ENCODE measurements at regions not wholly inside any gene's neighbourhood (a gene's known extent, or its start where the extent isn't known, plus 50 kb on each side); places are given as distances from the start of the nearest gene placed in this dataset.
A peak's percentile ranks its signal among the peaks of the same experiment; 100 is the strongest.

DNA sequence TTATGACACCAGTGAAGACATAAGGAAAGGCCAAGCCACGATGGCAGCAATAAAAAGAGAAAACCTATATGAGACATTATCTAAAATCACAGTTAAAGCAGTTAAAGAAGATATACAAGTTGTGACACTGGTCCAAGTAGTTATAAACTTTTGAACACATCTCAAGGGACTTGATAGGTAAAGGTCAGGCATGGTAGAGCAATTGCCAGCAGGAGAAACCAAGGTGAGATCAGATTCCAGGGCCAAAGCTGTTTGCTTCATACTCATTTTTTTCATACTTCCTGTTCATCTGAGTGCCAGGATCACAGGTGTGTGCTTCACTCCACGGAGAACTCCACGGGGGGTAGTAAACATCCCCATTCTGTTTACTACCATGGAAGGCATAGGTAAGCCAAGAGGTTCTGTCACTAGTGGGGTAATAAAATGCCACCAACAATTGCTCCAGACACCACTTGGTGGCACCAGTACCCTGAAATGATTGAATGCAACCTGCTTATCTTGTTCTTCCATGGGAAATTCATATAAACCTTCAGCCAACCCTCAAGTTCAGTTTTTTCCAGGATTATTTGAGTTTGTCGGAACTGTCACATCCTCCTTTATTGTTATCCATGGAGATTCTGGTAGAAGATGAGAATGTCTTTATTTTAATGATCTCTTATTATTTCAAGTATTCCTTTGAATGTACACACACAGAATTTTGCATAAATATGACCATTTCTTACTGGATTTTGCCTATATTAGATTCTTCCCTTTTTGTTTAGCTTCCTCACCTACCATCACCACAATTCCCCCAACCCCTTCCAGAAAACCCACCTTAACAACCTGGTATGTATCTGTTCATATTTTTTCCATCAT, 59.2 kb upstream of the TSPAN8 start:
- H3K9me3 ChIP-seq: no peaks in the 10 kb centered on the region
- H3K36me3 ChIP-seq: no peaks in the 10 kb centered on the region
- peak overlapping the region in 2 of 4 donors; percentile 4 to 74 for H3K27ac ChIP-seq
- H3K4me1 ChIP-seq: peaks cover 0 to 40% (median 5%) of the 10 kb centered on the region in 4 donors
- peak; percentile 34 to 47 (median 40) for TF ChIP-seq CTCF (IDR thresholded peaks at IDR 0.05)
- TF ChIP-seq POLR2A (IDR thresholded peaks at IDR 0.05): no peak
- DNase-seq (ENCODE audit: low spot score in 2 of 2): peak in 1 of 2 donors; percentile 16
- no peak overlapping the region for H3K4me3 ChIP-seq
- H3K27me3 ChIP-seq: no peaks in the 10 kb centered on the region
- WGBS, 2 donors: 58 to 67% methylated on average over 4 of the region's 4 CpGs

- Histone ChIP-seq H3K4me3 (no peak overlapping the region), H3K9me3 (no peaks in the 10 kb centered on the region), H3K36me3 (no peaks in the 10 kb centered on the region), H3K4me1 (peaks cover 0 to 37% (median 5%) of the 10 kb centered on the region in 4 donors), H3K27ac (peak overlapping the region in 2 of 4 donors; percentile 14 to 42), H3K27me3 (no peaks in the 10 kb centered on the region)
- DNase-seq (ENCODE audit: low spot score in 2 of 2): no peak
- TF ChIP-seq EP300 (IDR thresholded peaks at IDR 0.05): no peak
- no peak for TF ChIP-seq CTCF (IDR thresholded peaks at IDR 0.05)
- no peak for TF ChIP-seq POLR2A (IDR thresholded peaks at IDR 0.05)
- WGBS, 2 donors: 40 to 50% methylated on average over 6 of the region's 6 CpGs
These were observed 56.9 kb upstream of the TSPAN8 start for GRCh38 chr12:71214511-71215285.

DNA sequence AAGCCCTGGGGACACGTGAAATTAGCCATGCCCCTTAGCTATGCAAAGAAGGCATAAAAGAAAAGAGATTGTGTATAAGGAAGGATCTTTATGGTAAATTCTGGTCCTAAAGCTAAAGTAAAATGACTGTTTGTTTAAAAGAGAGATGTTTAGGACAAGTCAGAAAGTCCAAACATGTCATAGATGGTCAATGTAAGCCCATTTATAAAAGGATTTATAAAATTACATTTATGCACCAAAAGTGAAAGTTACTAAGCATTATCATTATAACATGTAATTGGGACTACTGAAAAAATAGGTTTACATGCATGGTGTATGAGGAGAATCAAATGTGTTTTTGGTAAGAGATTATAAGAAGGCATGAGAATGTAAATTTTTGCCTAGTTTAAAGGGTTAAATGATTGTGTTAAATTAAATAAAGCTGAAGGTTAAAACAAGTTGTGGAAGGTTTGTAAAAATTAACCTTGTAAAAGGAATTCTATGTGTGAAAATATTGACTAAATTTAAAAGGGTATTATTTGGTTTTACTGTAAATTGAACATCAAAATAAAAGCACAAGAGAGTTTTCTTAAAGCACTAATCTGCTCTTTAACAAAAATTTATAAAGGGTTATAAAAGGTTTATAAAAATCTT, 50.4 kb upstream of the TSPAN8 start:
- H3K4me3 ChIP-seq: no peak overlapping the region
- no peak for DNase-seq (ENCODE audit: low spot score in 2 of 2)
- no peaks in the 10 kb centered on the region for H3K27me3 ChIP-seq
- no peaks in the 10 kb centered on the region for H3K4me1 ChIP-seq
- no peak for TF ChIP-seq CTCF (IDR thresholded peaks at IDR 0.05)
- peaks cover 0 to under 1% (median 0%) of the 10 kb centered on the region in 4 donors for H3K9me3 ChIP-seq
- H3K36me3 ChIP-seq: no peaks in the 10 kb centered on the region
- no peak overlapping the region for H3K27ac ChIP-seq
- 29 to 82% methylated on average over 1 of the region's 1 CpG for WGBS, 2 donors
